Endothelial cell of umbilical vein (primary cell): ENCODE measurements at regions not wholly inside any gene's neighbourhood (a gene's known extent, or its start where the extent isn't known, plus 50 kb on each side); places are given as distances from the start of the nearest gene placed in this dataset.

Experiments
- BruUV-seq: library from RNA; stranded (reverse); fragments of 400-500 nt; replicated peaks from 2 replicates; lab custom pipeline; 2021; lab: Mats Ljungman, UMichigan
- CTCF ChIA-PET: fragments of 300-600, 350-600 bp; sonication (Branson Sonifier 250); formaldehyde crosslinking; loops from one replicate; lab custom pipeline; 2021; ENCODE audit warnings: antibody characterized with exemption, inconsistent platforms; lab: Charles Lee
- POLR2A ChIA-PET: fragments of 300-600, 350-600 bp; sonication (Branson Sonifier 250); formaldehyde crosslinking; loops from one replicate; lab custom pipeline; 2021; ENCODE audit warnings: antibody characterized with exemption, inconsistent platforms; lab: Charles Lee
- DNase-seq: peaks from one replicate; pipeline ENCODE4 v3.0.0-alpha.2; 2011; ENCODE audit warnings: low read depth, low spot score
- FAIRE-seq: peaks from 2 replicates; lab custom pipeline; 2011; peaks lifted over from hg19 to GRCh38; lab: Jason Lieb, UNC
- H2AFZ ChIP-seq: 2 replicates; pipeline ENCODE4 v1.6.0; 2012; ENCODE audit warnings: low read depth, low read length, control low read depth, inconsistent platforms
- H3K27ac ChIP-seq: 2 replicates; pipeline ENCODE4 v1.5.1; 2011; ENCODE audit warnings: low read depth, mild to moderate bottlenecking, control low read depth, low read length, moderate library complexity; ENCODE audit not compliant: insufficient read depth
- H3K27me3 ChIP-seq, 2 experiments: 2 replicates each; pipeline versions ENCODE4 v1.6.0 to v1.6.1; 2011; ENCODE audit warnings: low read length in 2 of 2, mixed read lengths in 1 of 2; ENCODE audit not compliant: control insufficient read depth in 2 of 2, insufficient read depth in 2 of 2
- H3K36me3 ChIP-seq, 2 experiments: 2 replicates in 1 of 2; 3 replicates in 1 of 2; pipeline ENCODE4 v1.5.1; 2011; ENCODE audit warnings: low read length in 2 of 2, mild to moderate bottlenecking in 1 of 2, moderate library complexity in 1 of 2; ENCODE audit not compliant: control insufficient read depth in 2 of 2, insufficient read depth in 2 of 2; ENCODE audit errors: extremely low read depth in 1 of 2
- H3K4me1 ChIP-seq: 3 replicates; pipeline ENCODE4 v1.5.1; 2011; ENCODE audit warnings: mild to moderate bottlenecking, low read length; ENCODE audit not compliant: control insufficient read depth, insufficient read depth; ENCODE audit errors: extremely low read depth
- H3K4me2 ChIP-seq: 2 replicates; pipeline ENCODE4 v1.6.1; 2011; ENCODE audit warnings: low read length, control low read depth, mixed read lengths; ENCODE audit not compliant: insufficient read depth
- H3K4me3 ChIP-seq, 3 experiments: fragments of 200-600 bp in 1 of 3; sonication (generic), shearing (Covaris generic) in 1 of 3; replicated peaks in 1 of 3; 2 replicates each; pipeline ENCODE4 v1.5.1; 2011 to 2016; ENCODE audit warnings: control low read depth in 3 of 3, low read length in 3 of 3, mild to moderate bottlenecking in 2 of 3, inconsistent platforms in 1 of 3, low read depth in 1 of 3, moderate library complexity in 1 of 3; ENCODE audit not compliant: insufficient read depth in 1 of 3
- H3K79me2 ChIP-seq: 2 replicates; pipeline ENCODE4 v1.6.0; 2012; ENCODE audit warnings: low read length, inconsistent platforms; ENCODE audit not compliant: control insufficient read depth, insufficient read depth
- H3K9ac ChIP-seq: replicated peaks from 2 replicates; pipeline ENCODE3; 2011; ENCODE audit warnings: low read length, control low read depth; ENCODE audit not compliant: insufficient read depth; ENCODE audit errors: extremely low read depth
- H3K9me1 ChIP-seq: replicated peaks from 3 replicates; pipeline ENCODE4 v1.6.0; 2011; ENCODE audit warnings: mild to moderate bottlenecking, low read length; ENCODE audit not compliant: control insufficient read depth, insufficient read depth; ENCODE audit errors: extremely low read depth
- H3K9me3 ChIP-seq: replicated peaks from 2 replicates; pipeline ENCODE4 v1.5.1; 2012; ENCODE audit warnings: low read length, inconsistent platforms; ENCODE audit not compliant: control insufficient read depth, insufficient read depth
- H4K20me1 ChIP-seq: replicated peaks from 2 replicates; pipeline ENCODE3; 2011; ENCODE audit warnings: mild to moderate bottlenecking, low read length; ENCODE audit not compliant: control insufficient read depth, insufficient read depth; ENCODE audit errors: extremely low read depth
- CTCF ChIP-seq, 2 donors: IDR thresholded peaks; 1 replicate in 1 of 2; 2 replicates in 1 of 2; pipeline ENCODE4 v1.5.1; 2011; ENCODE audit warnings: low read length in 2 of 2, mild to moderate bottlenecking in 2 of 2, moderate library complexity in 2 of 2, control low read depth in 1 of 2, inconsistent platforms in 1 of 2, low read depth in 1 of 2; ENCODE audit not compliant: insufficient read depth in 1 of 2; ENCODE audit errors: extremely low read depth in 1 of 2
- EZH2 ChIP-seq: IDR thresholded peaks from 2 replicates; pipeline ENCODE4 v1.6.1; 2012; ENCODE audit warnings: borderline replicate concordance, low read depth, mild to moderate bottlenecking, moderate library complexity, low read length, inconsistent platforms; ENCODE audit not compliant: severe bottlenecking
- GATA2 ChIP-seq: IDR thresholded peaks from 2 replicates; pipeline ENCODE4 v1.7.0; 2011; ENCODE audit warnings: low read depth, mild to moderate bottlenecking, moderate library complexity, mixed read lengths, low read length; ENCODE audit not compliant: insufficient read length, insufficient read depth
- MAX ChIP-seq: IDR thresholded peaks from 2 replicates; pipeline ENCODE4 v1.6.1; 2011; ENCODE audit not compliant: insufficient read depth, insufficient read length
- MYC ChIP-seq: IDR thresholded peaks from one replicate; pipeline ENCODE4 v1.6.1; 2011; ENCODE audit warnings: mild to moderate bottlenecking, low read depth, low read length
- POLR2AphosphoS5 ChIP-seq: IDR thresholded peaks from 2 replicates; pipeline ENCODE4 v1.6.1; 2012; ENCODE audit warnings: low read depth, mild to moderate bottlenecking, control low read depth, low read length, moderate library complexity; ENCODE audit not compliant: insufficient read depth
- dilution Hi-C: fragments of 300-500 bp; cut with MboI; formaldehyde crosslinking; loops from one replicate; pipeline ENCODE4 v1.15.0; 2019; ENCODE audit warnings: low sequenced_read_pairs; ENCODE audit not compliant: extremely low pct_ligation_motif_present
- intact Hi-C: fragments of 100-400 bp; cut with micrococcal nuclease; formaldehyde crosslinking; loops from one replicate; pipeline ENCODE4 v1.10.0; 2022

GRCh38 chr17:14926073-14926472 is 339.1 kb downstream of the PMP22 start:
- no peaks in the 10 kb centered on the region for H3K27me3 ChIP-seq
- intact Hi-C loops (loop anchor here (1.0 to 10.0 kb wide), 4 partner anchors 621 to 1894 kb away; partner anchors contain the start of gene HS3ST3B1), dilution Hi-C loops (no loop called here)
- no peak for FAIRE-seq
- no peaks in the 10 kb centered on the region for H3K36me3 ChIP-seq
- no peak overlapping the region for H3K9ac ChIP-seq
- ChIA-PET CTCF (interaction anchor here (1.2 to 1.5 kb wide), 6 partner anchors 12 to 1908 kb away, joined by 4 to 9 read pairs (median 7); partner anchors contain the start of gene ELAC2), POLR2A (no interaction called here)
- H3K27ac ChIP-seq = no peak overlapping the region
- no peaks in the 10 kb centered on the region for H3K4me1 ChIP-seq
- no peak overlapping the region for H3K4me2 ChIP-seq
- no TSS peak for BruUV-seq
- no peak for TF ChIP-seq CTCF (IDR thresholded peaks at IDR 0.05; ENCODE audit: extremely low read depth in 1 of 2, insufficient read depth in 1 of 2, low read depth in 1 of 2, low read length in 2 of 2)
- TF ChIP-seq EZH2 = no peak
- TF ChIP-seq GATA2 = no peak
- TF ChIP-seq MAX = no peak
- TF ChIP-seq POLR2AphosphoS5 = no peak
- no peak for TF ChIP-seq MYC
- no peaks in the 10 kb centered on the region for H4K20me1 ChIP-seq
- no peak overlapping the region for H3K4me3 ChIP-seq
- no peak overlapping the region for H2AFZ ChIP-seq
- no peaks in the 10 kb centered on the region for H3K9me3 ChIP-seq
- H3K79me2 ChIP-seq = no peaks in the 10 kb centered on the region
- no peaks in the 10 kb centered on the region for H3K9me1 ChIP-seq
- no peak for DNase-seq
